ENCODE measurements at regions not wholly inside any gene's neighbourhood (a gene's known extent, or its start where the extent isn't known, plus 50 kb on each side); places are given as distances from the start of the nearest gene placed in this dataset.

DNA sequence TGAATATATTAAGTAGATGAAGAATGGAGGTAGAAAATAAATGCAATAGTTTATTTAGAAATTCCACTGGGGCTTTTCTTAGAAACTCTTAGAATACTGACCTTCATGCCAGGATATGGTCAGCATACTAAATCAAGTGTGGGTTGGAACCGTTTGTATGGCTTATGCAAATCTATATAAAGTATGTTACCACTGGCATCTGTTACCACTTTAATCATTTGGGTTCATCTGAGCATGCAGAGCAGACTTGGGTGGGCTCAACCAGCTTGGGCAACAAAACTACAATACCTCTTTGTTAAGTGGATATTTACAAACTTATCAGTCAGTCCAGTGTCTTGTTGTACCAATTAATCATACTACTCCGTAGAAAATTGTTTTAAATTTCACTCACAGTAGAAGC is 125.8 kb downstream of the CRPPA start:
- Histone ChIP-seq H3K9me1 (ENCODE audit: insufficient read depth, low read length) (0 out of 2 replicates have a peak, but pooled peaks cover 2% of the 10 kb centered on the region), H2BK20ac (ENCODE audit: low read depth, low read length) (no peak overlapping the region), H2BK15ac (ENCODE audit: low read depth, low read length) (no peak overlapping the region), H3K9ac (ENCODE audit: low read depth, low read length) (no peak overlapping the region), H3K14ac (replicated peaks; ENCODE audit: low read depth, low read length) (no peak overlapping the region), H3K4me2 (ENCODE audit: low read depth, low read length) (no peak overlapping the region), H3K4ac (ENCODE audit: low read depth, low read length) (no peak overlapping the region), H3K27me3 (ENCODE audit: control insufficient read depth, insufficient read depth, low read length) (no peaks in the 10 kb centered on the region), H3K79me1 (ENCODE audit: low read depth in 1 of 2, low read length in 2 of 2) (no peaks in the 10 kb centered on the region), H2AK5ac (ENCODE audit: low read depth, low read length) (no peak overlapping the region), H4K8ac (ENCODE audit: low read depth in 2 of 2, low read length in 2 of 2) (no peak overlapping the region), H3K4me1 (ENCODE audit: control insufficient read depth, insufficient read depth, low read length) (no peaks in the 10 kb centered on the region), H4K5ac (ENCODE audit: low read depth, low read length) (no peak overlapping the region), H2AFZ (replicated peaks; ENCODE audit: low read length, poor library complexity) (no peak overlapping the region), H2BK120ac (ENCODE audit: low read depth, low read length) (no peak overlapping the region), H2AK9ac (replicated peaks; ENCODE audit: low read depth, low read length, poor library complexity) (no peak overlapping the region), H3K18ac (ENCODE audit: low read depth, low read length) (no peak overlapping the region), H4K91ac (ENCODE audit: insufficient read depth, low read depth, low read length) (no peak overlapping the region), H3K36me3 (ENCODE audit: control insufficient read depth, insufficient read depth, low read length) (no peaks in the 10 kb centered on the region), H2BK5ac (ENCODE audit: low read depth, low read length, poor library complexity, severe bottlenecking) (no peak overlapping the region), H3K27ac (ENCODE audit: insufficient read depth, low read length) (no peak overlapping the region), H3K9me3 (ENCODE audit: control insufficient read depth, insufficient read depth, low read length) (no peaks in the 10 kb centered on the region), H4K20me1 (ENCODE audit: insufficient read depth, low read length) (no peaks in the 10 kb centered on the region), H3K4me3 (ENCODE audit: insufficient read depth, low read depth, low read length) (no peak overlapping the region), H3K23ac (ENCODE audit: low read depth, low read length) (no peak overlapping the region), H3K56ac (ENCODE audit: extremely low read depth, insufficient read depth, low read length) (no peak overlapping the region)
- POLR2A ChIA-PET (ENCODE audit: unreplicated experiment) = no interaction called here
- in situ Hi-C loops (cut with MboI; ENCODE audit: low sequenced_read_pairs) (no loop called here), dilution Hi-C loops (cut with HindIII; ENCODE audit: low sequenced_read_pairs, unreplicated experiment) (no loop called here), intact Hi-C loops (cut with micrococcal nuclease) (no loop called here)
- TF ChIP-seq RFX5 (IDR thresholded peaks at IDR 0.05; ENCODE audit: low read depth, low read length) = no peak
- TF ChIP-seq, protein P1, sequence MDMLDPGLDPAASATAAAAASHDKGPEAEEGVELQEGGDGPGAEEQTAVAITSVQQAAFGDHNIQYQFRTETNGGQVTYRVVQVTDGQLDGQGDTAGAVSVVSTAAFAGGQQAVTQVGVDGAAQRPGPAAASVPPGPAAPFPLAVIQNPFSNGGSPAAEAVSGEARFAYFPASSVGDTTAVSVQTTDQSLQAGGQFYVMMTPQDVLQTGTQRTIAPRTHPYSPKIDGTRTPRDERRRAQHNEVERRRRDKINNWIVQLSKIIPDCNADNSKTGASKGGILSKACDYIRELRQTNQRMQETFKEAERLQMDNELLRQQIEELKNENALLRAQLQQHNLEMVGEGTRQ (IDR thresholded peaks at IDR 0.05; ENCODE audit: low read depth, low read length) = no peak
- no peak for TF ChIP-seq BHLHE40 (IDR thresholded peaks at IDR 0.05; ENCODE audit: low read depth, low read length)
- TF ChIP-seq, protein P2, sequence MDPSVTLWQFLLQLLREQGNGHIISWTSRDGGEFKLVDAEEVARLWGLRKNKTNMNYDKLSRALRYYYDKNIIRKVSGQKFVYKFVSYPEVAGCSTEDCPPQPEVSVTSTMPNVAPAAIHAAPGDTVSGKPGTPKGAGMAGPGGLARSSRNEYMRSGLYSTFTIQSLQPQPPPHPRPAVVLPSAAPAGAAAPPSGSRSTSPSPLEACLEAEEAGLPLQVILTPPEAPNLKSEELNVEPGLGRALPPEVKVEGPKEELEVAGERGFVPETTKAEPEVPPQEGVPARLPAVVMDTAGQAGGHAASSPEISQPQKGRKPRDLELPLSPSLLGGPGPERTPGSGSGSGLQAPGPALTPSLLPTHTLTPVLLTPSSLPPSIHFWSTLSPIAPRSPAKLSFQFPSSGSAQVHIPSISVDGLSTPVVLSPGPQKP (IDR thresholded peaks at IDR 0.05; ENCODE audit: borderline replicate concordance, low read depth, low read length) = no peak
- CTCF ChIA-PET = no interaction called here
- ATAC-seq (ENCODE audit: low read depth) (no peak), DNase-seq (no peak)
- no TSS peak for BruUV-seq (replicated peaks)
- WGBS, 2 experiments (ENCODE audit: extremely low coverage in 2 of 2, insufficient read length in 1 of 2) = 20% methylated on average over 1 of the region's 2 CpGs; no CpG with 5 or more reads in 1 of the 2 experiments
